ENCODE measurements at regions not wholly inside any gene's neighbourhood (a gene's known extent, or its start where the extent isn't known, plus 50 kb on each side); places are given as distances from the start of the nearest gene placed in this dataset.

DNA sequence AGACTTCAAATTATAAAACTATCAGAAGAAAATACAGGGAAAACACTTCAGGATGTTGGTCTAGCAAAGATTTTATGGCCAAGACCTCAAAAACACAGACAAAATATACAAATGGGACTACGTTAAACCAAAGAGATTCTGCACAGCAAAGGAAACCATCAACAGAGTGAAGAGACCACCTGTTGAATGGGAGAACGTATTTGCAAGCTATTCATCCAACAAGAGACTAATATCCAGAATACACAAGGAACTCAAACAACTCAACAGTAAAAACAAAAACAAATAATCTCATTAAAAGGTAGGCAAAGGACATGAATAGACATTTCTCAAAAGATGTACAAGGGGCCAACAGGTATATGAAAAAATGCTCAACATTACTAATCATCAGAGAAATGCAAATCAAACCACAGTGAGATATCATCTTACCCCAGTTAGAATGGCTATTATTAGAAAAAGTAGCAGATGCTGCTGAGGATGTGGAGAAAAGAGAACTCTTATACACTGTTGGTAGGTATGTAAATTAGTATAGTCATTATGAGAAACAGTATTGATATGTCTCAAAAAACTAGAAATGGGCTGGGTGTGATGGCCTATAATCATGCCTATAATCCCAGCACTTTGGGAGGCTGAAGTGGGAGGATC, 112.6 kb downstream of the LRIG2 start:
- Histone ChIP-seq H3K27ac (ENCODE audit: control insufficient read depth, insufficient read depth, low read length) (no peak overlapping the region), H3K4me2 (ENCODE audit: control insufficient read depth, extremely low read depth, insufficient read depth, low read depth, low read length) (no peak overlapping the region), H3K79me2 (ENCODE audit: control insufficient read depth, insufficient read depth, low read length) (no peaks in the 10 kb centered on the region), H4K20me1 (ENCODE audit: control insufficient read depth, extremely low read depth, insufficient read depth, low read length) (no peaks in the 10 kb centered on the region), H3K9me3 (ENCODE audit: control insufficient read depth, low read depth, low read length) (no peaks in the 10 kb centered on the region), H3K27me3 (ENCODE audit: control insufficient read depth, extremely low read depth, insufficient read depth, low read length) (peaks cover 2% of the 10 kb centered on the region), H3K36me3 (ENCODE audit: control insufficient read depth in 2 of 2, extremely low read depth in 1 of 2, insufficient read depth in 2 of 2, low read length in 2 of 2) (no peaks in the 10 kb centered on the region), H3K4me3 (ENCODE audit: control insufficient read depth in 2 of 3, extremely low read depth in 1 of 3, insufficient read depth in 2 of 3, low read depth in 1 of 3, low read length in 3 of 3) (no peak overlapping the region), H2AFZ (ENCODE audit: control insufficient read depth, low read length) (no peak overlapping the region), H3K9ac (ENCODE audit: control insufficient read depth, extremely low read depth, insufficient read depth, low read length) (no peak overlapping the region), H3K4me1 (ENCODE audit: control insufficient read depth, extremely low read depth, insufficient read depth, low read length) (no peaks in the 10 kb centered on the region), H3K9me1 (ENCODE audit: control insufficient read depth, extremely low read depth, insufficient read depth, low read length) (no peaks in the 10 kb centered on the region)
- TF ChIP-seq, protein P1, sequence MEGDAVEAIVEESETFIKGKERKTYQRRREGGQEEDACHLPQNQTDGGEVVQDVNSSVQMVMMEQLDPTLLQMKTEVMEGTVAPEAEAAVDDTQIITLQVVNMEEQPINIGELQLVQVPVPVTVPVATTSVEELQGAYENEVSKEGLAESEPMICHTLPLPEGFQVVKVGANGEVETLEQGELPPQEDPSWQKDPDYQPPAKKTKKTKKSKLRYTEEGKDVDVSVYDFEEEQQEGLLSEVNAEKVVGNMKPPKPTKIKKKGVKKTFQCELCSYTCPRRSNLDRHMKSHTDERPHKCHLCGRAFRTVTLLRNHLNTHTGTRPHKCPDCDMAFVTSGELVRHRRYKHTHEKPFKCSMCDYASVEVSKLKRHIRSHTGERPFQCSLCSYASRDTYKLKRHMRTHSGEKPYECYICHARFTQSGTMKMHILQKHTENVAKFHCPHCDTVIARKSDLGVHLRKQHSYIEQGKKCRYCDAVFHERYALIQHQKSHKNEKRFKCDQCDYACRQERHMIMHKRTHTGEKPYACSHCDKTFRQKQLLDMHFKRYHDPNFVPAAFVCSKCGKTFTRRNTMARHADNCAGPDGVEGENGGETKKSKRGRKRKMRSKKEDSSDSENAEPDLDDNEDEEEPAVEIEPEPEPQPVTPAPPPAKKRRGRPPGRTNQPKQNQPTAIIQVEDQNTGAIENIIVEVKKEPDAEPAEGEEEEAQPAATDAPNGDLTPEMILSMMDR (optimal IDR thresholded peaks at IDR 0.05 in 1 of 3, IDR thresholded peaks at IDR 0.05 in 1 of 3, conservative IDR thresholded peaks at IDR 0.05 in 1 of 3; ENCODE audit: extremely low read depth in 1 of 3, insufficient read depth in 2 of 3, low read length in 3 of 3): no peak
- TF ChIP-seq EZH2 (IDR thresholded peaks at IDR 0.05; ENCODE audit: low read length): no peak
- FAIRE-seq: no peak
- DNase-seq (ENCODE audit: low read depth, low spot score): no peak
- dilution Hi-C loops (cut with MboI; ENCODE audit: extremely low pct_ligation_motif_present, low sequenced_read_pairs): no loop called here

DNA sequence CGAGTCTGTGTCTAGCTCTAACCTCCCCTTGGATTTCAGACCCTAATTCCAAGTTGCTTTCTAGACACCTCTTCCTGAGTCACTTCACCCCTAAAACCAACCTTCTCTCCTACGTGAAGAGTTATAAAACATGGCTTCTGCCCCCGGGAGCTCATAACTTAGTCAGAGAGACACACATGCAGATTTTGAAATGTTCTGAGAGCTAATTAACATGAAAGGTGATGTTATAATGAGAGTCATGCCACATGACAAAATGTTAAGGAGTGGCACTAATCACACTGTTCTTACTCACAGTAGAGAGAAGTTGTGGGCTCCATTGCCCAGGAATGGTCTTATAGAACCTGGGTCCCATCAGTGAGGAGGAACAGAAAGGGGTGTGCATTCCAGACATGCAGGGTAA, 117.1 kb downstream of the LRIG2 start:
- Histone ChIP-seq H3K36me3 (ENCODE audit: control insufficient read depth in 2 of 2, extremely low read depth in 1 of 2, insufficient read depth in 2 of 2, low read length in 2 of 2) (no peaks in the 10 kb centered on the region), H3K4me2 (ENCODE audit: control insufficient read depth, extremely low read depth, insufficient read depth, low read depth, low read length) (no peak overlapping the region), H4K20me1 (ENCODE audit: control insufficient read depth, extremely low read depth, insufficient read depth, low read length) (no peaks in the 10 kb centered on the region), H3K79me2 (ENCODE audit: control insufficient read depth, insufficient read depth, low read length) (no peaks in the 10 kb centered on the region), H3K9ac (ENCODE audit: control insufficient read depth, extremely low read depth, insufficient read depth, low read length) (no peak overlapping the region), H2AFZ (ENCODE audit: control insufficient read depth, low read length) (no peak overlapping the region), H3K9me1 (ENCODE audit: control insufficient read depth, extremely low read depth, insufficient read depth, low read length) (no peaks in the 10 kb centered on the region), H3K4me1 (ENCODE audit: control insufficient read depth, extremely low read depth, insufficient read depth, low read length) (peaks cover 2% of the 10 kb centered on the region), H3K9me3 (ENCODE audit: control insufficient read depth, low read depth, low read length) (no peaks in the 10 kb centered on the region), H3K27ac (ENCODE audit: control insufficient read depth, insufficient read depth, low read length) (no peak overlapping the region), H3K4me3 (ENCODE audit: control insufficient read depth in 2 of 3, extremely low read depth in 1 of 3, insufficient read depth in 2 of 3, low read depth in 1 of 3, low read length in 3 of 3) (no peak overlapping the region), H3K27me3 (ENCODE audit: control insufficient read depth, extremely low read depth, insufficient read depth, low read length) (peaks cover 2% of the 10 kb centered on the region)
- DNase-seq (ENCODE audit: low read depth, low spot score) (no peak), FAIRE-seq (no peak)
- no peak for TF ChIP-seq EZH2 (IDR thresholded peaks at IDR 0.05; ENCODE audit: low read length)
- TF ChIP-seq, protein P1 (optimal IDR thresholded peaks at IDR 0.05 in 1 of 3, IDR thresholded peaks at IDR 0.05 in 1 of 3, conservative IDR thresholded peaks at IDR 0.05 in 1 of 3; ENCODE audit: extremely low read depth in 1 of 3, insufficient read depth in 2 of 3, low read length in 3 of 3): no peak
- dilution Hi-C loops (cut with MboI; ENCODE audit: extremely low pct_ligation_motif_present, low sequenced_read_pairs): no loop called here

Measured in keratinocyte (primary cell).